Neural cell (in vitro differentiated cells): ENCODE measurements at regions not wholly inside any gene's neighbourhood (a gene's known extent, or its start where the extent isn't known, plus 50 kb on each side); places are given as distances from the start of the nearest gene placed in this dataset.

Source experiments
- EP300 ChIP-seq: fragments of 450-650 bp; conservative IDR thresholded peaks from 2 replicates; pipeline ENCODE4 v1.6.1; 2014; ENCODE audit warnings: antibody characterized with exemption, mild to moderate bottlenecking, moderate library complexity; ENCODE audit not compliant: poor library complexity, severe bottlenecking
- EZH2 ChIP-seq: fragments of 200-600, 300-800 bp; shearing (Covaris generic), sonication (generic); IDR thresholded peaks from 2 replicates; pipeline ENCODE4 v1.6.1; 2014; ENCODE audit warnings: antibody characterized with exemption, low read length, borderline replicate concordance, mild to moderate bottlenecking; ENCODE audit not compliant: insufficient read depth, poor library complexity, severe bottlenecking
- POLR2AphosphoS5 ChIP-seq: IDR thresholded peaks from 2 replicates; pipeline ENCODE4 v1.6.1; 2012
- RAD21 ChIP-seq: fragments of 450-650 bp; conservative IDR thresholded peaks from 2 replicates; pipeline ENCODE4 v1.6.1; 2014; ENCODE audit warnings: antibody characterized with exemption, mild to moderate bottlenecking, moderate library complexity
- TAF1 ChIP-seq: IDR thresholded peaks from 2 replicates; pipeline ENCODE4 v1.6.1; 2012; ENCODE audit warnings: low read depth
- TF ChIP-seq, protein P1 (sequence below): fragments of 450-650 bp; IDR thresholded peaks from 2 replicates; pipeline ENCODE4 v1.5.1; 2014; ENCODE audit warnings: antibody characterized with exemption, mild to moderate bottlenecking, moderate library complexity; ENCODE audit not compliant: poor library complexity, severe bottlenecking
- TF ChIP-seq, protein P2 (sequence below): IDR thresholded peaks from 2 replicates; pipeline ENCODE4 v1.6.1; 2012; ENCODE audit warnings: borderline replicate concordance

GRCh38 chr20:60476045-60476444, 517.8 kb downstream of the CDH26 start:
- TF ChIP-seq, protein P1, sequence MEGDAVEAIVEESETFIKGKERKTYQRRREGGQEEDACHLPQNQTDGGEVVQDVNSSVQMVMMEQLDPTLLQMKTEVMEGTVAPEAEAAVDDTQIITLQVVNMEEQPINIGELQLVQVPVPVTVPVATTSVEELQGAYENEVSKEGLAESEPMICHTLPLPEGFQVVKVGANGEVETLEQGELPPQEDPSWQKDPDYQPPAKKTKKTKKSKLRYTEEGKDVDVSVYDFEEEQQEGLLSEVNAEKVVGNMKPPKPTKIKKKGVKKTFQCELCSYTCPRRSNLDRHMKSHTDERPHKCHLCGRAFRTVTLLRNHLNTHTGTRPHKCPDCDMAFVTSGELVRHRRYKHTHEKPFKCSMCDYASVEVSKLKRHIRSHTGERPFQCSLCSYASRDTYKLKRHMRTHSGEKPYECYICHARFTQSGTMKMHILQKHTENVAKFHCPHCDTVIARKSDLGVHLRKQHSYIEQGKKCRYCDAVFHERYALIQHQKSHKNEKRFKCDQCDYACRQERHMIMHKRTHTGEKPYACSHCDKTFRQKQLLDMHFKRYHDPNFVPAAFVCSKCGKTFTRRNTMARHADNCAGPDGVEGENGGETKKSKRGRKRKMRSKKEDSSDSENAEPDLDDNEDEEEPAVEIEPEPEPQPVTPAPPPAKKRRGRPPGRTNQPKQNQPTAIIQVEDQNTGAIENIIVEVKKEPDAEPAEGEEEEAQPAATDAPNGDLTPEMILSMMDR: no peak
- TF ChIP-seq POLR2AphosphoS5 (no peak), EZH2 (no peak), EP300 (no peak), TAF1 (no peak), RAD21 (no peak)
- TF ChIP-seq, protein P2, sequence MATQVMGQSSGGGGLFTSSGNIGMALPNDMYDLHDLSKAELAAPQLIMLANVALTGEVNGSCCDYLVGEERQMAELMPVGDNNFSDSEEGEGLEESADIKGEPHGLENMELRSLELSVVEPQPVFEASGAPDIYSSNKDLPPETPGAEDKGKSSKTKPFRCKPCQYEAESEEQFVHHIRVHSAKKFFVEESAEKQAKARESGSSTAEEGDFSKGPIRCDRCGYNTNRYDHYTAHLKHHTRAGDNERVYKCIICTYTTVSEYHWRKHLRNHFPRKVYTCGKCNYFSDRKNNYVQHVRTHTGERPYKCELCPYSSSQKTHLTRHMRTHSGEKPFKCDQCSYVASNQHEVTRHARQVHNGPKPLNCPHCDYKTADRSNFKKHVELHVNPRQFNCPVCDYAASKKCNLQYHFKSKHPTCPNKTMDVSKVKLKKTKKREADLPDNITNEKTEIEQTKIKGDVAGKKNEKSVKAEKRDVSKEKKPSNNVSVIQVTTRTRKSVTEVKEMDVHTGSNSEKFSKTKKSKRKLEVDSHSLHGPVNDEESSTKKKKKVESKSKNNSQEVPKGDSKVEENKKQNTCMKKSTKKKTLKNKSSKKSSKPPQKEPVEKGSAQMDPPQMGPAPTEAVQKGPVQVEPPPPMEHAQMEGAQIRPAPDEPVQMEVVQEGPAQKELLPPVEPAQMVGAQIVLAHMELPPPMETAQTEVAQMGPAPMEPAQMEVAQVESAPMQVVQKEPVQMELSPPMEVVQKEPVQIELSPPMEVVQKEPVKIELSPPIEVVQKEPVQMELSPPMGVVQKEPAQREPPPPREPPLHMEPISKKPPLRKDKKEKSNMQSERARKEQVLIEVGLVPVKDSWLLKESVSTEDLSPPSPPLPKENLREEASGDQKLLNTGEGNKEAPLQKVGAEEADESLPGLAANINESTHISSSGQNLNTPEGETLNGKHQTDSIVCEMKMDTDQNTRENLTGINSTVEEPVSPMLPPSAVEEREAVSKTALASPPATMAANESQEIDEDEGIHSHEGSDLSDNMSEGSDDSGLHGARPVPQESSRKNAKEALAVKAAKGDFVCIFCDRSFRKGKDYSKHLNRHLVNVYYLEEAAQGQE: no peak
